ENCODE measurements at regions not wholly inside any gene's neighbourhood (a gene's known extent, or its start where the extent isn't known, plus 50 kb on each side); places are given as distances from the start of the nearest gene placed in this dataset.

GRCh38 chr3:111481551-111481950 is 60.4 kb upstream of the CD96 start:
- no peak for TF ChIP-seq CREB1 (IDR thresholded peaks at IDR 0.05)
- TF ChIP-seq, protein P1, sequence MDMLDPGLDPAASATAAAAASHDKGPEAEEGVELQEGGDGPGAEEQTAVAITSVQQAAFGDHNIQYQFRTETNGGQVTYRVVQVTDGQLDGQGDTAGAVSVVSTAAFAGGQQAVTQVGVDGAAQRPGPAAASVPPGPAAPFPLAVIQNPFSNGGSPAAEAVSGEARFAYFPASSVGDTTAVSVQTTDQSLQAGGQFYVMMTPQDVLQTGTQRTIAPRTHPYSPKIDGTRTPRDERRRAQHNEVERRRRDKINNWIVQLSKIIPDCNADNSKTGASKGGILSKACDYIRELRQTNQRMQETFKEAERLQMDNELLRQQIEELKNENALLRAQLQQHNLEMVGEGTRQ (IDR thresholded peaks at IDR 0.05; ENCODE audit: low read length), result no peak
- TF ChIP-seq POLR2A (IDR thresholded peaks at IDR 0.05; ENCODE audit: control extremely low read depth in 1 of 2, low read depth in 2 of 2, low read length in 2 of 2), result no peak
- TF ChIP-seq FOSL1 (IDR thresholded peaks at IDR 0.05; ENCODE audit: insufficient read depth, low read depth, low read length), result no peak
- no peak for TF ChIP-seq YY1 (IDR thresholded peaks at IDR 0.05; ENCODE audit: low read depth, low read length)
- TF ChIP-seq POLR2AphosphoS5 (IDR thresholded peaks at IDR 0.05; ENCODE audit: low read depth, low read length), result no peak
- TF ChIP-seq TAF1 (IDR thresholded peaks at IDR 0.05; ENCODE audit: low read depth, low read length), result no peak
- no peak for TF ChIP-seq EZH2 (IDR thresholded peaks at IDR 0.05; ENCODE audit: low read depth, low read length, severe bottlenecking)

All from H1 (cell line).